Sigmoid colon (tissue), 4 donors: ENCODE measurements at regions not wholly inside any gene's neighbourhood (a gene's known extent, or its start where the extent isn't known, plus 50 kb on each side); places are given as distances from the start of the nearest gene placed in this dataset.

Experiments used
- CTCF ChIP-seq, 4 experiments: fragments of 450-650 bp in 3 of 4; fragments of 200-600 bp in 1 of 4; IDR thresholded peaks; one replicate each; pipeline ENCODE4 v1.5.1; 2016 to 2019; ENCODE audit warnings: antibody characterized with exemption in 4 of 4, mild to moderate bottlenecking in 3 of 4, moderate library complexity in 2 of 4
- EP300 ChIP-seq, 4 donors: sonication (generic); formaldehyde crosslinking; IDR thresholded peaks; one replicate each; pipeline ENCODE4 v1.6.1; 2017; ENCODE audit warnings: antibody characterized with exemption in 4 of 4
- POLR2A ChIP-seq, 2 donors: fragments of 450-650 bp; IDR thresholded peaks; one replicate each; pipeline ENCODE4 v1.6.1; 2016; ENCODE audit warnings: antibody characterized with exemption in 2 of 2, mild to moderate bottlenecking in 2 of 2, moderate library complexity in 2 of 2
- POLR2AphosphoS5 ChIP-seq, 4 donors: sonication (generic); formaldehyde crosslinking; IDR thresholded peaks; one replicate each; pipeline ENCODE4 v1.6.1; 2017; ENCODE audit warnings: antibody characterized with exemption in 4 of 4

GRCh38 chr1:201676641-201677040, 137.7 kb downstream of the NAV1 start:
- TF ChIP-seq POLR2AphosphoS5 (IDR thresholded peaks at IDR 0.05) (no peak), POLR2A (IDR thresholded peaks at IDR 0.05) (no peak), CTCF (IDR thresholded peaks at IDR 0.05) (no peak), EP300 (IDR thresholded peaks at IDR 0.05) (no peak)
